ENCODE measurements at regions not wholly inside any gene's neighbourhood (a gene's known extent, or its start where the extent isn't known, plus 50 kb on each side); places are given as distances from the start of the nearest gene placed in this dataset.

DNA sequence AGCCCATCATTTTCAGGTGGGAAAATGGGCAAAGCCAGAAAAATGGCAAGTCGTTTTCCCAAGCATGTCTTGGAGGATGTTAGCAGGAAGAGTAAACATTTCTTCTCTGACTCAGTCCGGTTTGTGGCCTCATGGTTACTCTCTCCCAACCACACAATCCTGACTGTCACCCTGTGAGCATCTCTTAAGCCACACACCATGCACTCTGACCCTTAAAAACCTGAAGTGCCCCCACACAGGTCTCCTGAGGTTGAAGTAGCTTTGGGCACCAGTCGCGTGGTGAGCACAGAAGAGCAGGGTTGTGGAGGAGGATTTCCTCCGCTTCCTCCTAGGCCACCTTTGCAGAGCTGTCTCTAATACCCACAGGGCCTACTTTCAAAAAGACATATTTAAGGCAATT is 387.3 kb upstream of the NPVF start:
- H3K4me1 ChIP-seq (ENCODE audit: low read length), result no peaks in the 10 kb centered on the region
- H3K79me2 ChIP-seq (ENCODE audit: low read length), result no peaks in the 10 kb centered on the region
- H3K4me2 ChIP-seq (ENCODE audit: low read length), result no peak overlapping the region
- H3K27ac ChIP-seq (ENCODE audit: low read length), result no peak overlapping the region
- H3K36me3 ChIP-seq (replicated peaks; ENCODE audit: low read depth, low read length), result no peaks in the 10 kb centered on the region
- no peaks in the 10 kb centered on the region for H3K27me3 ChIP-seq (ENCODE audit: low read depth, low read length)
- H3K4me3 ChIP-seq (ENCODE audit: low read length), result no peak overlapping the region
- H4K20me1 ChIP-seq (ENCODE audit: insufficient read depth, low read length), result no peaks in the 10 kb centered on the region
- TF ChIP-seq EZH2phosphoT487 (IDR thresholded peaks at IDR 0.05; ENCODE audit: low read depth) (no peak), CTCF (IDR thresholded peaks at IDR 0.05; ENCODE audit: low read depth, low read length) (no peak)
- H3K9ac ChIP-seq (ENCODE audit: low read length), result no peak overlapping the region
- no peak overlapping the region for H2AFZ ChIP-seq (ENCODE audit: low read depth, low read length)
- no peaks in the 10 kb centered on the region for H3K9me3 ChIP-seq (ENCODE audit: insufficient read depth, low read length)

DNA sequence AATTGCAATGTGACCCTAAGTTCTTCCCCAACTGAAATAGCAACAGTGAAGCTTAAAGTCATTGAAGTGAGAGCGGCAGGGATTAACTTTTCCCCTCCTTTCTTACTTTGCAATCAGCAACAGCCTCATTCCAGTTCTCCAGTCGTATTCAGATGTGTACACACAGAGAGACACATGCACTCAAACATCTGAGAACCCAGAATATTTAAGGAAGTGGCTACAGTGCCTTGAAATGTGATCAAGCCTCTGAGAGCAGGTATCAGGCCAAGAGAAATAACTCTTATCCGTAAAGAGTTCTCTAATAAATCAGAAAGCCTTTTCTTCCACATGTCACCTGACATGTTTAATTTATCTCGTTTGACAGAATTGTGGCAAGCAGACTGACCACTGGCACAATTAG is 388.9 kb upstream of the NPVF start:
- Histone ChIP-seq H3K27ac (ENCODE audit: low read length) (no peak overlapping the region), H3K9me3 (ENCODE audit: insufficient read depth, low read length) (no peaks in the 10 kb centered on the region), H3K4me3 (ENCODE audit: low read length) (no peak overlapping the region), H4K20me1 (ENCODE audit: insufficient read depth, low read length) (no peaks in the 10 kb centered on the region), H3K79me2 (ENCODE audit: low read length) (no peaks in the 10 kb centered on the region), H3K4me1 (ENCODE audit: low read length) (no peaks in the 10 kb centered on the region), H3K4me2 (ENCODE audit: low read length) (no peak overlapping the region), H2AFZ (ENCODE audit: low read depth, low read length) (no peak overlapping the region), H3K9ac (ENCODE audit: low read length) (no peak overlapping the region), H3K27me3 (ENCODE audit: low read depth, low read length) (no peaks in the 10 kb centered on the region), H3K36me3 (replicated peaks; ENCODE audit: low read depth, low read length) (no peaks in the 10 kb centered on the region)
- no peak for TF ChIP-seq EZH2phosphoT487 (IDR thresholded peaks at IDR 0.05; ENCODE audit: low read depth)
- no peak for TF ChIP-seq CTCF (IDR thresholded peaks at IDR 0.05; ENCODE audit: low read depth, low read length)

GRCh38 chr7:25617673-25618072 is 389.4 kb upstream of the NPVF start:
- H3K4me3 ChIP-seq (ENCODE audit: low read length), result no peak overlapping the region
- H3K9ac ChIP-seq (ENCODE audit: low read length), result no peak overlapping the region
- H3K4me1 ChIP-seq (ENCODE audit: low read length), result no peaks in the 10 kb centered on the region
- H4K20me1 ChIP-seq (ENCODE audit: insufficient read depth, low read length), result no peaks in the 10 kb centered on the region
- no peaks in the 10 kb centered on the region for H3K27me3 ChIP-seq (ENCODE audit: low read depth, low read length)
- no peak overlapping the region for H2AFZ ChIP-seq (ENCODE audit: low read depth, low read length)
- H3K36me3 ChIP-seq (replicated peaks; ENCODE audit: low read depth, low read length), result no peaks in the 10 kb centered on the region
- TF ChIP-seq EZH2phosphoT487 (IDR thresholded peaks at IDR 0.05; ENCODE audit: low read depth), result no peak
- TF ChIP-seq CTCF (IDR thresholded peaks at IDR 0.05; ENCODE audit: low read depth, low read length), result no peak
- no peak overlapping the region for H3K4me2 ChIP-seq (ENCODE audit: low read length)
- no peaks in the 10 kb centered on the region for H3K9me3 ChIP-seq (ENCODE audit: insufficient read depth, low read length)
- no peak overlapping the region for H3K27ac ChIP-seq (ENCODE audit: low read length)
- no peaks in the 10 kb centered on the region for H3K79me2 ChIP-seq (ENCODE audit: low read length)

- no peaks in the 10 kb centered on the region for H3K79me2 ChIP-seq (ENCODE audit: low read length)
- H3K4me1 ChIP-seq (ENCODE audit: low read length), result no peaks in the 10 kb centered on the region
- no peaks in the 10 kb centered on the region for H4K20me1 ChIP-seq (ENCODE audit: insufficient read depth, low read length)
- no peak overlapping the region for H3K27ac ChIP-seq (ENCODE audit: low read length)
- no peak for TF ChIP-seq CTCF (IDR thresholded peaks at IDR 0.05; ENCODE audit: low read depth, low read length)
- no peak for TF ChIP-seq EZH2phosphoT487 (IDR thresholded peaks at IDR 0.05; ENCODE audit: low read depth)
- no peak overlapping the region for H2AFZ ChIP-seq (ENCODE audit: low read depth, low read length)
- H3K9me3 ChIP-seq (ENCODE audit: insufficient read depth, low read length), result no peaks in the 10 kb centered on the region
- H3K4me3 ChIP-seq (ENCODE audit: low read length), result no peak overlapping the region
- H3K4me2 ChIP-seq (ENCODE audit: low read length), result no peak overlapping the region
- H3K27me3 ChIP-seq (ENCODE audit: low read depth, low read length), result no peaks in the 10 kb centered on the region
- H3K9ac ChIP-seq (ENCODE audit: low read length), result no peak overlapping the region
- no peaks in the 10 kb centered on the region for H3K36me3 ChIP-seq (replicated peaks; ENCODE audit: low read depth, low read length)
Observed at GRCh38 chr7:25619381-25619780, 391.1 kb upstream of the NPVF start.

Data from OCI-LY3 (cell line).